AG09319 (cell line): ENCODE measurements at regions not wholly inside any gene's neighbourhood (a gene's known extent, or its start where the extent isn't known, plus 50 kb on each side); places are given as distances from the start of the nearest gene placed in this dataset.

Experiments used
- DNase-seq: peaks from one replicate; pipeline ENCODE4 v3.0.0-alpha.2; 2010; ENCODE audit warnings: low read depth; ENCODE audit errors: extremely low read depth
- CTCF ChIP-seq: IDR thresholded peaks from 2 replicates; pipeline ENCODE4 v1.5.1; 2011; ENCODE audit warnings: low read depth, mild to moderate bottlenecking, inconsistent platforms, low read length, moderate library complexity

- no peak for DNase-seq
- no peak for TF ChIP-seq CTCF
Observed at GRCh38 chr2:8517850-8518498, 163.9 kb upstream of the ID2 start.

GRCh38 chr2:8518979-8519668, 162.7 kb upstream of the ID2 start:
- TF ChIP-seq CTCF, result no peak
- DNase-seq, result no peak

- no peak for DNase-seq
- TF ChIP-seq CTCF, result no peak
Observed at GRCh38 chr2:8520791-8521344, 161.0 kb upstream of the ID2 start.

- DNase-seq, result no peak
- TF ChIP-seq CTCF, result no peak
Observed at GRCh38 chr2:8522687-8523086, 159.2 kb upstream of the ID2 start.

- DNase-seq, result no peak
- TF ChIP-seq CTCF, result no peak
Observed at GRCh38 chr2:8524388-8524787, 157.5 kb upstream of the ID2 start.

- no peak for TF ChIP-seq CTCF
- DNase-seq, result no peak
Observed at GRCh38 chr2:8524823-8525222, 157.0 kb upstream of the ID2 start.

GRCh38 chr2:8525236-8525581, 156.6 kb upstream of the ID2 start:
- TF ChIP-seq CTCF, result no peak
- no peak for DNase-seq
